Smooth muscle cell (in vitro differentiated cells): ENCODE measurements at regions not wholly inside any gene's neighbourhood (a gene's known extent, or its start where the extent isn't known, plus 50 kb on each side); places are given as distances from the start of the nearest gene placed in this dataset.
"Not testable (repeated sequence)": the region's sequence is repeated elsewhere in the genome, so short reads cannot be mapped to it uniquely, and the experiment has no call there.

Source experiments
- DNase-seq: peaks from one replicate; lab custom pipeline; 2025; ENCODE audit not compliant: unreplicated experiment; lab: John Stamatoyannopoulos, UW
- H2AFZ ChIP-seq: fragments of 200-600 bp; sonication (generic); 2 replicates; pipeline ENCODE4 v1.6.0; 2016; ENCODE audit warnings: antibody characterized with exemption, low read depth, mild to moderate bottlenecking
- H3F3A ChIP-seq: fragments of 200-600 bp; sonication (generic); 2 replicates; pipeline ENCODE4 v1.6.0; 2017; ENCODE audit warnings: antibody characterized with exemption, low read depth
- H3K27ac ChIP-seq: fragments of 200-600 bp; sonication (generic); 2 replicates; pipeline ENCODE4 v1.5.1; 2016; ENCODE audit warnings: low read depth, mild to moderate bottlenecking
- H3K27me3 ChIP-seq: fragments of 200-600 bp; sonication (generic); 2 replicates; pipeline ENCODE4 v1.6.1; 2016; ENCODE audit warnings: low read depth, mild to moderate bottlenecking
- H3K36me3 ChIP-seq: fragments of 200-600 bp; sonication (generic); 2 replicates; pipeline ENCODE4 v1.5.1; 2016; ENCODE audit warnings: low read depth
- H3K4me1 ChIP-seq: fragments of 200-600 bp; sonication (generic); 2 replicates; pipeline ENCODE4 v1.5.1; 2016; ENCODE audit warnings: low read depth
- H3K4me2 ChIP-seq: fragments of 200-600 bp; sonication (generic); 2 replicates; pipeline ENCODE4 v1.6.0; 2016; ENCODE audit warnings: mild to moderate bottlenecking
- H3K4me3 ChIP-seq: fragments of 200-600 bp; sonication (generic); 2 replicates; pipeline ENCODE4 v1.5.1; 2016; ENCODE audit warnings: mild to moderate bottlenecking
- H3K79me2 ChIP-seq: fragments of 200-600 bp; sonication (generic); 2 replicates; pipeline ENCODE4 v1.6.0; 2016; ENCODE audit warnings: low read depth, mild to moderate bottlenecking
- H3K9ac ChIP-seq: fragments of 200-600 bp; sonication (generic); 2 replicates; pipeline ENCODE4 v1.6.0; 2016; ENCODE audit warnings: low read depth
- H3K9me3 ChIP-seq: fragments of 200-600 bp; sonication (generic); replicated peaks from 2 replicates; pipeline ENCODE4 v1.5.1; 2016; ENCODE audit warnings: low read depth
- H4K20me1 ChIP-seq: fragments of 200-600 bp; sonication (generic); 2 replicates; pipeline ENCODE4 v1.6.0; 2016; ENCODE audit warnings: low read depth
- WGBS: methylation state at CpG from one replicate; pipeline ENCODE4 v1.1.7; 2016; ENCODE audit warnings: low lambda C conversion rate; 5-methylcytosine and 5-hydroxymethylcytosine counted together
- TF ChIP-seq, protein P1 (sequence below): fragments of 200-600 bp; sonication (generic); IDR thresholded peaks from 2 replicates; pipeline ENCODE4 v1.5.1; 2017; ENCODE audit warnings: borderline replicate concordance, mild to moderate bottlenecking, antibody characterized with exemption; ENCODE audit not compliant: insufficient read depth, poor library complexity, severe bottlenecking

DNA sequence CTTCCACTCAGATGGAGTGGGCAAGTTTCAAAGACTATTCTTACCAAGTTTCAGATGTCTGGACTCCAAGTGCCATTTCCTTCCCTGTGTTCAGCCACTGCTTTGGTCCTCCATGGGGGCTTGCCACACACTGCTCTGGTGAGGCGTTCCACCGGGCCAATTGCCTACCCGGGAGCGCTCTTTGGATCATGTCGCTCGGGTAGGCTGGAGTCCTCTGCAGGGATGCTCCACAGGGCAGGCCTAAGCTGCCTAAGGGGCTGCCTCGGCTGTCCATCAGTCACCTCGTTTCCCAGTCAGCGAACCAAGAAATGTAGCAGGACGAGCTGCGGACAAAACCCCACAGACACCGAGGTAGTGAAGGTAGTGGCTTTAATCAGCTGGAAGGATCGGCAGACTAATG, 200.7 kb upstream of the KLF8 start:
- Histone ChIP-seq H3K4me3 (no peak overlapping the region), H3K36me3 (no peaks in the 10 kb centered on the region), H3K27ac (no peak overlapping the region), H3K9me3 (peaks cover 3% of the 10 kb centered on the region), H2AFZ (no peak overlapping the region), H3K27me3 (no peaks in the 10 kb centered on the region), H4K20me1 (no peaks in the 10 kb centered on the region), H3K4me2 (no peak overlapping the region), H3K79me2 (no peaks in the 10 kb centered on the region), H3F3A (no peaks in the 10 kb centered on the region), H3K4me1 (no peaks in the 10 kb centered on the region), H3K9ac (no peak overlapping the region)
- WGBS, result 93% methylated on average over 13 of the region's 13 CpGs
- no peak for DNase-seq
- TF ChIP-seq, protein P1, sequence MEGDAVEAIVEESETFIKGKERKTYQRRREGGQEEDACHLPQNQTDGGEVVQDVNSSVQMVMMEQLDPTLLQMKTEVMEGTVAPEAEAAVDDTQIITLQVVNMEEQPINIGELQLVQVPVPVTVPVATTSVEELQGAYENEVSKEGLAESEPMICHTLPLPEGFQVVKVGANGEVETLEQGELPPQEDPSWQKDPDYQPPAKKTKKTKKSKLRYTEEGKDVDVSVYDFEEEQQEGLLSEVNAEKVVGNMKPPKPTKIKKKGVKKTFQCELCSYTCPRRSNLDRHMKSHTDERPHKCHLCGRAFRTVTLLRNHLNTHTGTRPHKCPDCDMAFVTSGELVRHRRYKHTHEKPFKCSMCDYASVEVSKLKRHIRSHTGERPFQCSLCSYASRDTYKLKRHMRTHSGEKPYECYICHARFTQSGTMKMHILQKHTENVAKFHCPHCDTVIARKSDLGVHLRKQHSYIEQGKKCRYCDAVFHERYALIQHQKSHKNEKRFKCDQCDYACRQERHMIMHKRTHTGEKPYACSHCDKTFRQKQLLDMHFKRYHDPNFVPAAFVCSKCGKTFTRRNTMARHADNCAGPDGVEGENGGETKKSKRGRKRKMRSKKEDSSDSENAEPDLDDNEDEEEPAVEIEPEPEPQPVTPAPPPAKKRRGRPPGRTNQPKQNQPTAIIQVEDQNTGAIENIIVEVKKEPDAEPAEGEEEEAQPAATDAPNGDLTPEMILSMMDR, result no peak

DNA sequence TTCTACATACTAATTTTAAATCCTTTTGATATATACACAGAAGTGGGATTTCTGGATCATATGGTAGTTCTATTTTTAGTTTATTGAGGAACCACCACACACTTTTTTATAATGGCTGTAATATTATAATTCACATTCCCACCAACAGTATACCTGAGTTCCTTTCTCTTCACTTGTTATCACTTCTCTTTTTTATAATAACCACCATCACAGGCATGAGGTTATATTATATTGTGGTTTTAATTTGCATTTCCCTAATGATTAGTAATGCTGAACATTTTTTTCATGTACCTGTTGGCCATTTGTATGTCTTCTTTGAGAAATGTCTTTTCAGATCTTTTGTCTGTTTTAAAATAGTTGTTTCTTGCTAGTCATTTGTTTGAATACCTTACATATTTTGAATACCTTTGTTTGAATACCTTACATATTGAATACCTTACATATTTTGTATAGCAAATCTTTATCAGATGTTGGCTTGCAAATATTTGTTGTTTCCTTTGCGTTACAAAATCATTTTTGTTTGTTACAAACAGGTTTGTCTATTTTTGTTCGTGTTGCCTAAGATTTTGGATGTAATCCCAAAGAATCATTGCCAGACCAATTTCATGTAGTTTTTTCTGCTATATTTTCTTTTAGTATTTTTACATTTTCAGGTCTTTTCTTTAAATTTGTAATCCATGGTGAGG, 198.5 kb upstream of the KLF8 start:
- no peak overlapping the region for H3K4me2 ChIP-seq
- H3K36me3 ChIP-seq, result no peaks in the 10 kb centered on the region
- H3K9ac ChIP-seq, result no peak overlapping the region
- TF ChIP-seq, protein P1, result no peak
- DNase-seq, result no peak
- H4K20me1 ChIP-seq, result no peaks in the 10 kb centered on the region
- no peaks in the 10 kb centered on the region for H3K27me3 ChIP-seq
- no peak overlapping the region for H3K27ac ChIP-seq
- H3K4me3 ChIP-seq, result no peak overlapping the region
- H3K79me2 ChIP-seq, result no peaks in the 10 kb centered on the region
- no peaks in the 10 kb centered on the region for H3K4me1 ChIP-seq
- H3K9me3 ChIP-seq, result peaks cover 11% of the 10 kb centered on the region
- no peaks in the 10 kb centered on the region for H3F3A ChIP-seq
- no peak overlapping the region for H2AFZ ChIP-seq
- WGBS, result 50% methylated on average over 2 of the region's 2 CpGs

DNA sequence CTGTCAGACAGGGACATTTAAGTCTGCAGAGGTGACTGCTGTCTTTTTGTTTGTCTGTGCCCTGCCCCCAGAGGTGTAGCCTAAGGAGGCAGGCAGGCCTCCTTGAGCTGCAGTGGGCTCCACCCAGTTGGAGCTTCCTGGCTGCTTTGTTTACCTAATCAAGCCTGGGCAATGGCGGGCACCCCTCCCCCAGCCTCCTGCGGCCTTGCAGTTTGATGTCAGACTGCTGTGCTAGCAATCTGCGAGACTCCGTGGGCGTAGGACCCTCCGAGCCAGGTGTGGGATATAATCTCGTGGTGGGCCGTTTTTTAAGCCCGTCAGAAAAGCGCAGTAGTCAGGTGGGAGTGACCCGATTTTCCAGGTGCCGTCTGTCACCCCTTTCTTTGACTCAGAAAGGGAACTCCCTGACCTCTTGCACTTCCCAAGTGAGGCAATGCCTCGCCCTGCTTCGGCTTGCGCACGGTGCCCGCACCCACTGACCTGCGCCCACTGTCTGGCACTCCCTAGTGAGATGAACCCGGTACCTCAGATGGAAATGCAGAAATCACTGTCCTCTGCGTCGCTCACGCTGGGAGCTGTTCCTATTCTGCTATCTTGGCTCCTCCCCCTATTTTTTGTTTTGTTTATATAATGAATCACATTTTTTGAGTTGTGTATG, 179.4 kb upstream of the KLF8 start:
- H3K27me3 ChIP-seq, H3K9ac ChIP-seq, H3K79me2 ChIP-seq, H4K20me1 ChIP-seq, H3K4me3 ChIP-seq, H3K4me1 ChIP-seq, H3K4me2 ChIP-seq, DNase-seq, H3F3A ChIP-seq, H2AFZ ChIP-seq, H3K27ac ChIP-seq, H3K36me3 ChIP-seq: not testable (repeated sequence)
- H3K9me3 ChIP-seq, result peaks cover 12% of the 10 kb centered on the region
- 68% methylated on average over 22 of the region's 22 CpGs for whole genome bisulfite sequencing

DNA sequence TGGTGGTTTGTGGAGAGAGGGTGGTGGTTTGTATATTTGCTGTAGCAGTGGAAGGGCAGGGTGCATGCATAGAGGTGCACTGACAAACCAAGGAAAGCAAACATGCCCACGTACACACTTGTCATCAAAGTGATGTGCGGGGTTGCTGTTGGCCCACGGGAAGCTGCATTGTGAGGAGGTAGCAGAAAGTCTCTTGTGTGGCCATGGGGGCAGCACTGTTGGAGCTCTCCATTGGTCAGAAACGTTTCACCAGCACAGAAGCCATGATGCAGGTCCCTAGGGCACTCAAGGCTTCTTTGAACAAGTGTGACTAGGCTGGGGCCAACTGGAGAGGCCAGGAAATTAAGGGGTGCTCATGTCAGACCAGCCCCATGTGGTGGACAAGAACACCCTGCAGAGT, 174.8 kb upstream of the KLF8 start:
- no peaks in the 10 kb centered on the region for H3K27me3 ChIP-seq
- H3F3A ChIP-seq, result no peaks in the 10 kb centered on the region
- no peaks in the 10 kb centered on the region for H4K20me1 ChIP-seq
- no peaks in the 10 kb centered on the region for H3K36me3 ChIP-seq
- H3K4me3 ChIP-seq, result no peak overlapping the region
- no peak overlapping the region for H2AFZ ChIP-seq
- H3K9ac ChIP-seq, result no peak overlapping the region
- H3K9me3 ChIP-seq, result peaks cover 12% of the 10 kb centered on the region
- H3K27ac ChIP-seq, result no peak overlapping the region
- no peaks in the 10 kb centered on the region for H3K4me1 ChIP-seq
- no peaks in the 10 kb centered on the region for H3K79me2 ChIP-seq
- WGBS, result 68% methylated on average over 4 of the region's 4 CpGs
- TF ChIP-seq, protein P1, result no peak
- DNase-seq, result no peak
- no peak overlapping the region for H3K4me2 ChIP-seq
